Activated CD4-positive, alpha-beta T cell treated with anti-CD3 and anti-CD28 coated beads for 48 hours (primary cell): ENCODE measurements at regions not wholly inside any gene's neighbourhood (a gene's known extent, or its start where the extent isn't known, plus 50 kb on each side); places are given as distances from the start of the nearest gene placed in this dataset.
"Not testable (repeated sequence)": the region's sequence is repeated elsewhere in the genome, so short reads cannot be mapped to it uniquely, and the experiment has no call there.

Experiments
- DNase-seq: peaks from one replicate; pipeline ENCODE4 v3.0.0-alpha.2; 2020

DNA sequence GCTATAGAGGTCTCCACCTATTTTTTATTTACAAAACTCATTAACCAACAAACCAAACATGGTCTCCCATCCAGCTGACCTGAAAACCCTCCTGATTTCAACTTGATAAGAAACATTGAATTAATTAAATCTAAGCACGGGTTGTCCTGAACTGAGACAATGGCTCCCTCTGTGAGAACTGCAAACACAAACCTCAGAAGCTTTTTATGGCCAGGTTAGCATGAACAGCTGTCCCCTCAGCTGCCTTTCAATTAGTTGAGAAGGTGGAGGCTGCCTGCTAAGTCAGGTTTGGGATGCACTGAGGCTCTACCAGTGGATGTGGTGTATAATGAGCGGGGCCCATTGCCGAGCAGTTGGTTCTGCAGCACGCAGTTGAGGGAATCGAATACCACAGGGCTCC is 258.5 kb upstream of the DDX18 start:
- no peak for DNase-seq

DNA sequence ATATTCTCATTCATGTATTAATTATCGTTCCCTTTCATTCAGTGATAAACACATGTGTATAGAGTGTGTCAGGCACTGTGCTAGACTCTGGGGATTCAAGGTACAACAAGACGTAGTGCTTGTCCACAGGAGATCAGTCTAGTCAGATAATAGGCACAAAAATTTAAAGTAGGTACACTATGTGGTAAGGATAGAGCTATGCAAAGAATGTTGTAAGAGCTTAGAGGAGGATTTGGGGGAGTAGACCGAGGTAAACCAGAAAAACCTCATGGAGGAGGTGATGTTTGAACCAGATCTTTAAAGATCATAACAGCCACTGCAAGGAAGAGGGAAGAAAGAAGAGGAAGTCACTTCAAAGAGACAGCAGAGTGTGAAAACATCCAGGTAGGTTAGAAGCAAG is 256.9 kb upstream of the DDX18 start:
- no peak for DNase-seq

DNA sequence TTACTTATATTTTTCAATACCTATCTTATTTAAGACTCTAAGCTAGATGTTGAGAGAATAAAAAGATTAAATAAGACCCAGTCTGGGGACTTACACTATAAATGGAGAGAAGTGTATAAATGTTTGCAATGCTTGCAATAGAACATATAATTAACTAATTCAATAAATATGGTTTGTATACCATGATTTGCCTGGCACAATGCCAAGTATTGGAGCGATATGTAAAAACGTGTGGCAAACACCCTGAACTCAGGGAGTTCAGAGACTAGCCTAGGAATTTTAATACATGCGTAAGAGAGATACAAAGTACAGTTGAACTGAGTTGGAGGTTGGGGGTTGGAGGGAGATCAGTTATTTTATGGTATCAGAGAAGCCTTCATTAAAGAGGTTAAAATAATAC is 251.8 kb upstream of the DDX18 start:
- DNase-seq, result no peak

DNA sequence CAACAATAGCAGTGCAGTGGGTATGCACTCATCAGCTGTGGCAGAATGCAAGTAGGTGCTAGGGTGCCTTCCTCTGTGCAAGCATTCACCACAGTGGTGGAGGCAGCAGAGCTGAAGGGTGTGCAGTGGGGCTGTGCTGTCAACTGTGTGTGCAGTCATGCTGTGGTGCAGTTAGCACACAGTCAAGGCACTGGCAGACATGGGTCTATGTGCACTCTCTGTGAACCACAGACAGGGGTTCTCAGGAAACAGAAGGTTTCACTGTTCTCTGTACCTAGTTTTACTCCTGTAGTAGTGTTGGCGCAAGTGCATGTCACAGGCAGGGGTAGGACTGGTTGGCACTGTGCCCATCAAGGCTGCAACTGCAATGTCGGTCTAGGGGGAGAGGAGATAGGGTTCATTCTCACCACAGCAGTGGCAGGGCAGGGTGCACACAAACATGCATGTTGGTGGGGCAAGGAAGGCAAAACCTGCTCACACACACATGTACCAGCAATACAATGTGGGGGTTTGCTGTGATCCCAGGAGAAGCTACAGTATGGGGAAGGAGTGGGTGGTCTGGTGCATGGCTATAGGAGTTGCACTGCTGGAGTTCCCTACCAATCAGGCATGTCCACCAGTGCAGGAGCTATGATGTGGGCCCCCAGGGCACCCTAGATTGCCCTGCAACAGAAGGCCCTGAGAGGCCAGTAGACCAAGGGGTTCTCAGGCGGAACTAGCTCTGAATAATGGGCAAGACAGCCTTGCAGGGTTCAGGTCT is 242.7 kb upstream of the DDX18 start:
- DNase-seq, result no peak

DNA sequence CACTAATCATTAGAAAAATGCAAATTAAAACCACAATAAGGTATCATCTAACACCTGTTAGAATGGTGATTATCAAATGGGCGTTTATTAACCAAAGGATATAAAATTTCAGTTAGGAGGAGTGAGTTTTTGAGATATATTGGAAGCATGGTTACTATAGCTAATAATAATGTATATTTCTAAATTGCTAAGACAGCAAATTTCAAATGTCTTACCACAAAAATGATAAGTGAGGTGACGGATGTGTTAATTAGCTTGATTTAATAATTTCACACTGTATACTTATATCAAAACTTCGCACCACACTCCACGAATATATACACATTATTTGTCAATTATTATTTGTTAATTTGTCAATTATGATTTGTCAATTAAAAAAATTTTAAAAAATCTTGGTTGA is 227.2 kb upstream of the DDX18 start:
- DNase-seq, result no peak

DNA sequence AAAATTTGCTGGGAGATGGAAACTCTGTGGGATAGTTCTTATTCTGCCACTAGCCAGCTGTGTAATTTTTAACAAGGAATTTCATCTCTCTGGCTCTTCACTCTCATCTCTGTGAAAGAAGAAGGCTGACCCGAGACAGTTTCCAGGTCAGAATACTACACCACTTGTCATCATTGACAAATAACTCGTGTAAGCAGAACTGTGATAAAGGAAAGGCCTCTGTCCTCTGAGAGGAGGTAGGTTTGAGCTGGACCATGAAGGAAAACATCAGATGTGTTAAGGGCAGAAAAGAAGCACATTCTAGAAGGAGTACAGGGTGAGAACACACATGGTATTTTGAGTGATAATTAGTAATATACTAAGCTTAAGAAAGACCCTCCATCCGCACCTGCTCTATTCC is 211.4 kb upstream of the DDX18 start:
- no peak for DNase-seq

DNA sequence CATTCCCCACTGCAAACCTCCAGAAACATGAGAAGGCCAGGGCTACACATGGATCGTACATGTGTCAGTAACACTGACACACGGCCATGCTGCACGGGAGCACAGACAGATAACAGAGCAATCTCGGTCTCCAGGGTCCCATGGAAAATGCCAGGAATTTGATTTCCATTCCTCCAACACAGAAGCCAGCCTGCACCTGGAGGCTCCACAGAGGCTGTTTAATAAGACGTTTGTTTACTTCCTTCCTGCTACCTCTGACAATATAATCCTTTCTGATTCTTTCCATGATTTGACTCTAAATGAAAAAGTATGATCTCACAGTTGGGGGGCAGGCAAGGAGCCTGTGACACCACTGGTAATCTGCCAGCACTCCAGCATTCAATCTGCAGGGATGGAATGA is 210.9 kb upstream of the DDX18 start:
- no peak for DNase-seq

DNA sequence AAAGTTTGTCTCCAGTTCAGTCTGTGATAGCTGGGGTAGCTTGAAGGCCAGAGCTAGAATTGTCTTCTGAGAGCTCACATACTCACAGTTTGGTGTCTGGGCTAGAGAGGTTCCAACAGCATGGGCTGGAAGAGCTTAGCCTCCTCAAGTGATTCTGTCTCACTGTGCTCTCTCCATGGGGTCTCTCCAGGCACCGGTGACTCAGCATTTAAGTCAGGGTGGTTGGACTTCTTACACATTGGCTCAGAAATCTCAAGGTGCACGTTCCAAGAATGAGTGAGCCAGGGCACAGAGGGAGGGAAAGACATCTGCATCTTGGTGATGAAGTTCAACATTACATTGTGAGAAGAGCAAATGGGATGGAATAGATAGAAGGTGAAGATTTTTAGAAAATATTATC is 207.3 kb upstream of the DDX18 start:
- no peak for DNase-seq

DNA sequence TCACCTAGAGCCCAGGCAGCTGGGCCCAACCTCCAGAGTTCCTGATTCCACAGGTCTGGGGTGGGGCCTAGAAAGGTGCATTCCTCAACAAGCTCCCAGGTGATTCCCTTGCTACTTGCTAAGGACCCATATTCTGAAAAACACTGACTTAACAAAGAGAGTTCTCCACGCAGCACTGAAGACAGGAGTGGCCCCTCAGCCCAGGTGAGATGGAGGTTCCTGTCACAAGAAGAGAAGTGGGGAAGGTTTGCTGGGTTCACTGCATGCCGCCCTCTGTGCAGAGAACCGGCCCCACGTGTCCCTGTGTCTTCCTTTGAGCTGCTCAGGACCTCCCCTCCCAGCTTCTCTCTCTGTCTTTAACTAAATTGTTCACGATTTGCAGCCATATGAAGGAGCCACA is 201.4 kb upstream of the DDX18 start:
- DNase-seq, result no peak

DNA sequence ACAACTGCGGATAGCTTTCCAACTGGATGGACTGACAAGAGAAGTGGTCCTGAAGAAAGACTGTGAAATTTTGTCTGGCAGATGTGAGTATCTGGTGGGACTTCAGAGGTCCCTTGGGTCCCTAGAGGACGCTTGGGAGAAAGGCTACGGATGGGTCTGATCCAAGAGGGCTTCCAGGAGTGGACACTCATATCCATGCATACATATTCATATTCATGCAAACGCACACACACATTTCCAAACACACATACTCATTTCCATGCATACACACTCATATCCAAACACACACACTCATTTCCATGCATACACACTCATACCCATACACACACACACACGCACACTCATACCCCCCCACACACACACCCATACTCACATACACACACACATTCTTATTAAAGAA is 200.2 kb upstream of the DDX18 start:
- DNase-seq, result no peak

DNA sequence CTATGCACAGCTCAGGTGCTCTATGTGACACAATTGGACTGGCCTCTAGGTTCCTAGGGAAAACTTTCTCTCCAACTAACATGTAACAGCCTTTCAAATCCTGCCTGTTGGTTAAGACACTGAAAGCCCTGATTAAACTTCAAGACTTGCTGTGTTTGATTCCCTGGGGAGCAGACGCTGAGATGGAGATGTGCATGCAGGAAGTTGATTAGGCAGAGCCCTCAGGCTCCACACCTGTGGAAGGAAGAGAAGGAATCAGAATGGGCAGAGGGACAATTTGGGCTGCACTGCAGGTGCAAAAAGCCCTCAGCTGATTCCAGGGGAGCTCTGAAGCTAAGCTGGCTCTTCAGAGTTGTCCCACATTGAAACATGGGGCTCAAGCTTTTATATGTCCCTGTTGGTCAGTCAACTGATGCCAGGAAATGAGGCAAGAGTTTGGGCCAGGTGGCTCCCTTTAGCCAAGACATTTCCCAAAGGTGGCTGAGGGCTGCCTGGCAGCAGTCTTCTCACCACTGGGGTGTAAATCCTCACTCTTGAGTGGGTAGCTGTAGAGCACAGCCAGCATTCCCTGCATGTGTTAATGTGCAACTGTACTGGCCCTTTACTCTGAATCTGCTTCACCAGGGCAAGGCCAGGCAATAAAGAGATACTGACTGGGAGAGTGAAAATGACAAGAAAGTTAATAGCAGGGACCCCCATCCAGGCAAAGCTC is 199.5 kb upstream of the DDX18 start:
- DNase-seq, result no peak

DNA sequence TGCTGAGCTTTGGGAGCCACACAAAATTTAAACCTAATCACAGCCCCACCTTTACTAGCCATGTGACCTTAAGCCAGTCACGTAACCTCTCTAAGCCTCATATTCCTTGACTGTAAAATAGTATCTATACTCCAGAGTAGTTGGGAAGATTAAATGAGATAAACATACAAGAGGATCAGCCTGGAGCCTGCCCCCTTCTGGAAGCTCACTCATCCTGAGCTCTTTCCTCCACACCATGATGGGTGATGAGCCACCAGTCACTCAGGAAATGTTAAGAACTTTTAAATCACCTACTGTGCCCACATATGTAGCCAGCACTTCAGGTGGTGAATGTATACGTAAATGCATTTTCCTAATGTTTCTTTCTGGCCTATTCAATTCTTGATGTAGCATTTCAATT is 195.9 kb upstream of the DDX18 start:
- no peak for DNase-seq

DNA sequence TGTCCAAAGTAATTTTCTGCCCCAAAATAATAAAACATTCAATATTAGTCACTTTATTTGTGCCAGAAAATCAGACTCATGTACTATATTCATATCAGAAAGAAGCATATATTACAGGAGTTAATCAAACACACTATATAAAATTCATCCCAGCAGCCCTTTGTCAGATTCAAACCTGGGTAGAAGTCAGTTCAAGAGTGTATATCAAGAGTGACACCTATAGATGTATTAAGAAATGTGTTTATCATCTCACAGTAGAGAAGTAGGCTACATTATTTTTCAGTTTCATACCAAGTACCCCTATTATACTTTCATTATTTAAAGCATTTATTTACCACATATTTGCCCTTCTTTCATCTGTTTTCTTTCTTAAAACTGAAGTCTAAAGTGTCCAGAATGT is 193.2 kb upstream of the DDX18 start:
- DNase-seq, result no peak

DNA sequence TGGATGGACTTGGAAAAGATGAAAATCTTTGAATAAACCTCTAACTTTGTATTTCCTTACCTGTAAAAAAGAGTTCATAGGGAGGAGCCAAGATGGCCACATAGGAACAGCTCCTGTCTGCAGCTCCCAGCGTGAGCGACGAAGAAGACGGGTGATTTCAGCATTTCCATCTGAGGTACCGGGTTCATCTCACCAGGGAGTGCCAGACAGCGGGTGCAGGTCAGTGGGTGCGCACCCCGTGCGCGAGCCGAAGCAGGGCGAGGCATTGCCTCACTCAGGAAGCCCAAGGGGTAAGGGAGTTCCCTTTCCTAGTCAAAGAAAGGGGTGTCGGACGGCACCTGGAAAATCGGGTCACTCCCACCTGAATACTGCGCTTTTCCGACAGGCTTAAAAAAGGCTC is 191.3 kb upstream of the DDX18 start:
- DNase-seq, result not testable (repeated sequence)

DNA sequence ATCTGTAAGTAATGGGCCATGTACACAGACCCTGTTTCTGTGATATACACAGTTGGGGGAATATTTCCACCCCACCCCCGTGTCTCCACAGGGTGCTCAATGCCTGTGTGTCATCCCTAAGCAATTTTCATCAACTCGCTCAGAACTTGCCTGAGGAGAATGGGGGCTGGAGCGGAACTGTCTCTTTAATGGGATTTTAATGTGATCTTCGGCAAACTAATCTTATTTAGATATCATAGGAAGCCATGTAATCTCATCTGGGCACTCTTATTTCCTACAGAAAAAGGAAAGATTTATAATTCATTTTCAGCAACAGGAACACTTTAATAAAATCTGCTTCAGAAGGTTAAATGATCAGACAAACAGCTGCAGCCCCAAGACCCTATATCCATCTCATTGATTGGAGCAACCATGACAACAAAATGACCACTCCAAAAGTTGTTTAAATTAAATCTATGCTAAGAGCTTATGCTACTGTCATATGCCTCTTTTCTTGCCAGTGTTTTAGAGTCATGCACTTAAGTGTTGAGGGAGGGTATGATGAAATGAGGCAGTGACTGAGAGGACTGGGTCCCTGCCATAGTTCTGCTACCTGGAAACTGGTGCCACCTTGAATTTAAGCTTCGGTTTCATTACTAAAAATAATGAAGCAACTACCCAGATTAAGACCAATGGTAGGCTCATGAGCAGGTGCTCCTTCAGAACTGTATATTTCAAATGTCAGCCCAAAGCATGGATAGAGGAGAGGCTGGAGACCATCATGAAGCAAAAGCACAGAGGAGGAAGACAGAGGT is 183.1 kb upstream of the DDX18 start:
- DNase-seq, result no peak

DNA sequence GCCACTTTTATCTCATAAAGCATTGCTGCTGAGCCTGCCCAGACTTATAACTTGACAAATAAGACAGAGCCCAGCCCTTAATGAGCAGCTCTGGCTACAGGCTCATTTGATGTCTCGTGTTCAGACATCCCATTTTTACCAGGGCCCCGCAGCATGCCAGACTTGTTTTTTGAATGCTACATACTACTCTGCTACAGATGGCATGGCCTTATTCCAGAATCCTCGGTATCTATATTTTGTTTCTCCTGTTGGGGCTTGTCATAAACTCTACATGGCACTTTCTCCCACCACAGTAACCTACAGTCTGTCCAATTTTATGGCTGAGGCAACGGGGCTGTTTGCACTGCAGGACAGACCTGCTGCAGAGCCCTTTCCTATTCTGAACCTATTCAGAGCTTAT is 179.0 kb upstream of the DDX18 start:
- DNase-seq, result no peak

DNA sequence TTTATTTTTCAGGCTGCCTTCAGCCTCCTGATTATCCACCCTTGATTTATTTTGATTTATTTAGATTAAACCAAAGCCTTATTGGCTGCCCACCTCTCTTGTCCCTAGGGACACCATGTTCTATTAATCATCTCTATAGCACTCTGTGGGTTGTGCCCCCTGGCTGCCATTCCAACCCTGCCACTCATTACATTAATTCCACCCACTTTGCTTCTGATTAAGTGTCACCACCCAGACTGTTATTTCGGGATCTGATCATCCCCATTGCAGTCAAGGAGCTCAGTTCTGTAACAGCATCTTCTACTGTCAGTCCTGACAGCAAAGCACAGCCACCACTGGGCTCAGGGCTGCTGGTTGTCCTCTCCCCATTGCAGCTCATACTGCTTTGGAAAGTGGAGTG is 175.1 kb upstream of the DDX18 start:
- DNase-seq, result no peak

DNA sequence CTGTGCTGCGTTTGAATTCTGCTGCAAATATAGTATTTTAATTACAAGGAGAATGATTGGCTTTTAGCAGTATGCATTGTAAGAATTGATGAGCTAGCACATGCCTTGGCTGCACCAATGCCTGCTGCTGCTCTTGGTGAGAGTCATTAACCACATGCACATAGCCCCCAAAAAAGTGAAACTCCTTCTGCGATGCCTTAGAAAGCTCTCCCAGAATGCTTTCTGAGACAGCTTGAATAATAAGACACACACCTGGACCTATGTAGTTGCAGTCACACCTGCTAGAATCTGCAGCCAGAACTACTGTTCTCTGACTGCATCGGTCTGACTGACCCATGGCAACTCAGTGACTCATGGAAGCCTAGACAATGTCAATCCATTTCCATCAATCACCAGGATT is 170.1 kb upstream of the DDX18 start:
- DNase-seq, result no peak

DNA sequence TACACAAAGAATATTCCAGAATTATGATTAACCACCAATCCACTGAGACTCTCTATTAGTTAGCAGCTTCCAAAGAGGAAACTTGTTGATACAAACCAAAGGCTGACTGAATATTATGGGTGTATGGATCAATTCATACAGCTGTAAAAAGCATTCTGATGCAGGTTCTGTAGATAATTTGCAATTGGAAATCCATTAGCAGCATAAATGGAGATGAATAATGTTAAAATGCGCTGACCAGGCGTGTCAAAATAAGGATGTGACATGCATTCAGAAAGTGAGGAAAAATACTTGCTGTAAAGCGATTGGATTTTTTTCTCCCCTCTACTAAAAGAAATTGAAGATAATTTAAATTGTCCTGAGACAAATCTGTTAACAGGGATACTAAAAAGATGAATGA is 169.0 kb upstream of the DDX18 start:
- DNase-seq, result no peak

DNA sequence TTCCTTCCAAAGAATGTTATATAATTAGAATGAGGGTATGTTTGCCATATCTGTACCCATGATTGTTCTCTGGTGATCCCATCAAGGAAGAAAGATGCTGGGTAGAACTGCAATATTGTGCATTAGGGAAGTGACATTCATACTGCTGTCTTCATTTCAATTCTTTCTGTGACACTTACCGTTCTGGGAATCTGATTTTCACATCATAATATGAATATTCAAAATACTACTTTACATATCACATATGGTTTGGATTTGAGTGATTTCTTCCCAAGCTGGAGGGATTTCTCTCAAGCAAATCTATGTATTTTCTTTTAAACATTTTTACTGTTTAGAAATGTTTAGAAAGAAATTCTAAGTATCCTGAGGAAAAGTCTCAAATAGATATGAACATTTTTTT is 168.4 kb upstream of the DDX18 start:
- DNase-seq, result no peak

DNA sequence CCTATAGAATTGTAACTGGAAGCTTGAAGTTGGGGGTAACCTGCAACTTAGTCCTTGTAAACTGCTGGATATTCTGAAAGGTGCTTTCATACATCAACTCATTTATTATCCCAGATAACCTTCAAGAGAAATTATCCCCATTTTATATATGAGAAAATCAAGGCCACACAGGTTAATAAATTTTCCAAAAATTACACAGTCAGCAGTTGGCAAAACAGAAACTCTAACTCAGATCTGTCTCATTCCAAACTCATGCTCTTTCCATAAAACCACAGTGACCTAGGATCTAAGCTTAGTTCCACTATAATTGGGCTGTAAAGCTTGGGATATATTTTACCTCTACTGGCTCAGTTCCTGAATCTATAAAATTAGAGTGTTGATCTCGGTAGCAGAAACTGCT is 167.6 kb upstream of the DDX18 start:
- no peak for DNase-seq

DNA sequence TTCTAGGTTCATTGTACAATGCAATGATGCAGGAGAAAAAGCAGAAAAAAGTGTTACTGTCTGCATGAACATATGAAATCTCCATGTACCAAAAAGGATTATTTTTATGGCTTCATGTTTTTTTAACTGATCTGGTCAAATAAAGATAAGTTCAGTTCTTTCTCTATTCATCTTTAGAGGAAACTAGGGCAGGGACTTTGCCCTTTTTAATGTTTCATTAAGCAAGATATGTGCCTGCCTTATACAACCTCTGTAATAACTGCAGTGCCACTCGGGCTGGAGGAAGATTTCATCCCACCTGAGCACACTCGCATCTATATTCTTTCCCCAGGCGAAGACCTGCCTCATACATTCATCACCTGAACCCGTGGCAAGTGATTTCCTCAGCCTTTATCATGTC is 157.9 kb upstream of the DDX18 start:
- no peak for DNase-seq

DNA sequence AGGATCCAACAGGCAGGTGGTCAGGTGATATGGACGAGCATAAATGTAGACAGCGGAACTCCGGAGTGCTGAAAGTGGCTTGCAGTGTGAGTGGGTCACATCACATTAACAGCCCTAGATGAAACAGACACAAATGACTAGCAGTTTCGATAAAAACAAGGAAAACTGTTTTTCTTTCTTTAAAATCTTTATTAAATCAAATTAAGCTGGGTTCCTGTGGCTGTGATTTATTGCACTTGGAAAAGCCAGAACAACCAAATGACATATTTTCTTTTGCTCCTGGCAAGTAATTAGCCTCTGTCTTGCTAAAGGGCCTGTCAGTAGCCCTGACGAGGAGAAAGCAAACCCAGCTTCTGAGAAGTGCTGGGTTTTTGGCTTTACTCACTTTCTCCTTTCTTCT is 152.9 kb upstream of the DDX18 start:
- no peak for DNase-seq

DNA sequence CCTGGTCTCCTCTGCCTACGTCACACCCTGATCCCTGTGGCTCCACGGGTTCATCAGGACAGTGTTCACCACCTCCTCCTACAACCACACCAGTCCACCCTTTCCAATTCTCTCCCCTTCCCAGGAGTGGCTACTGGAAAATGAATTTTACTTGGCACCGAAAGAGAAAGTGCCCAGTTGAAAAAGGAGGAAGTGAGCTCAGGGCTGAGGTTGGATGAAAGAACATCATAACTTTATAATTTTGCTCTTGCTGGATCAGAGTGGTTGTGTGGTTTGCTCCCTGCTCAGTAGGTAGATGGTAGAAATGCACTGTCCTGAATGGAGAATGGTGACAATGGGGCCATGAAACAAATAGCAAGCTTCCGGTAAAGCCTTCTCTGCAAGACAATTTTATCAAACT is 140.3 kb upstream of the DDX18 start:
- no peak for DNase-seq
